ENCODE measurements at regions not wholly inside any gene's neighbourhood (a gene's known extent, or its start where the extent isn't known, plus 50 kb on each side); places are given as distances from the start of the nearest gene placed in this dataset.

- no peak for TF ChIP-seq CTCF (IDR thresholded peaks at IDR 0.05; ENCODE audit: low read depth, low read length, missing control alignments)
- in situ Hi-C loops (cut with HindIII; ENCODE audit: low sequenced_read_pairs): no loop called here
Observed at GRCh38 chr14:96676166-96676565, 121.0 kb upstream of the VRK1 start.

GRCh38 chr14:96681829-96682228 lies 115.4 kb upstream of the VRK1 start:
- H3K4me3 ChIP-seq (ENCODE audit: low read depth, low read length): no peak overlapping the region
- DNase-seq (ENCODE audit: low read depth): no peak
- no peak for TF ChIP-seq CTCF (IDR thresholded peaks at IDR 0.05; ENCODE audit: low read depth, low read length, missing control alignments)
- in situ Hi-C loops (cut with HindIII; ENCODE audit: low sequenced_read_pairs): no loop called here

More at GRCh38 chr14:96676166-96676565, 121.0 kb upstream of the VRK1 start:
- no peak overlapping the region for H3K4me3 ChIP-seq (ENCODE audit: low read depth, low read length)
- peak; percentile 8 for DNase-seq (ENCODE audit: low read depth)

- in situ Hi-C loops (cut with HindIII; ENCODE audit: low sequenced_read_pairs): no loop called here
- DNase-seq (ENCODE audit: low read depth): no peak
- H3K4me3 ChIP-seq (ENCODE audit: low read depth, low read length): no peak overlapping the region
- no peak for TF ChIP-seq CTCF (IDR thresholded peaks at IDR 0.05; ENCODE audit: low read depth, low read length, missing control alignments)
Observed at GRCh38 chr14:96682401-96682800, 114.8 kb upstream of the VRK1 start.

- in situ Hi-C loops (cut with HindIII; ENCODE audit: low sequenced_read_pairs): no loop called here
- no peak for DNase-seq (ENCODE audit: low read depth)
- H3K4me3 ChIP-seq (ENCODE audit: low read depth, low read length): no peak overlapping the region
- TF ChIP-seq CTCF (IDR thresholded peaks at IDR 0.05; ENCODE audit: low read depth, low read length, missing control alignments): no peak
Observed at GRCh38 chr14:96683562-96684289, 113.5 kb upstream of the VRK1 start.

GRCh38 chr14:96686126-96686525 lies 111.1 kb upstream of the VRK1 start:
- H3K4me3 ChIP-seq (ENCODE audit: low read depth, low read length): no peak overlapping the region
- no peak for TF ChIP-seq CTCF (IDR thresholded peaks at IDR 0.05; ENCODE audit: low read depth, low read length, missing control alignments)
- no peak for DNase-seq (ENCODE audit: low read depth)
- in situ Hi-C loops (cut with HindIII; ENCODE audit: low sequenced_read_pairs): no loop called here

GRCh38 chr14:96688629-96689028 lies 108.6 kb upstream of the VRK1 start:
- TF ChIP-seq CTCF (IDR thresholded peaks at IDR 0.05; ENCODE audit: low read depth, low read length, missing control alignments): no peak
- in situ Hi-C loops (cut with HindIII; ENCODE audit: low sequenced_read_pairs): no loop called here
- H3K4me3 ChIP-seq (ENCODE audit: low read depth, low read length): no peak overlapping the region
- DNase-seq (ENCODE audit: low read depth): no peak

Measured in astrocyte of the cerebellum (primary cell).